HUES64 (cell line): ENCODE measurements at regions not wholly inside any gene's neighbourhood (a gene's known extent, or its start where the extent isn't known, plus 50 kb on each side); places are given as distances from the start of the nearest gene placed in this dataset.

Experiments used
- H3K27ac ChIP-seq: 2 replicates; pipeline ENCODE4 v1.7.0; 2013; ENCODE audit warnings: low read depth, low read length, inconsistent platforms
- H3K27me3 ChIP-seq: 2 replicates; pipeline ENCODE4 v1.6.1; 2013; ENCODE audit warnings: mild to moderate bottlenecking, low read length; ENCODE audit not compliant: insufficient read depth
- H3K36me3 ChIP-seq: 2 replicates; pipeline ENCODE4 v1.6.1; 2013; ENCODE audit warnings: mild to moderate bottlenecking, low read length; ENCODE audit not compliant: insufficient read depth
- H3K4me1 ChIP-seq: 2 replicates; pipeline ENCODE4 v1.6.1; 2013; ENCODE audit warnings: mild to moderate bottlenecking, low read length, moderate library complexity; ENCODE audit not compliant: insufficient read depth
- H3K4me3 ChIP-seq: 2 replicates; pipeline ENCODE4 v1.5.1; 2013; ENCODE audit warnings: mild to moderate bottlenecking, low read length, moderate library complexity
- H3K9ac ChIP-seq: 2 replicates; pipeline ENCODE4 v1.6.1; 2013; ENCODE audit warnings: mild to moderate bottlenecking, low read depth, low read length
- H3K9me3 ChIP-seq: 2 replicates; pipeline ENCODE4 v1.6.1; 2013; ENCODE audit warnings: low read depth, low read length; ENCODE audit not compliant: insufficient read depth
- WGBS: fragments of 150-250, 120-280 bp; methylation state at CpG from one replicate; pipeline ENCODE4 v1.1.7; 2013; ENCODE audit warnings: missing lambda C conversion rate; 5-methylcytosine and 5-hydroxymethylcytosine counted together

- H3K9me3 ChIP-seq, result no peaks in the 10 kb centered on the region
Measured at GRCh38 chr6:145468534-145468933, 266.8 kb downstream of the EPM2A start.

GRCh38 chr6:145469021-145469420 lies 266.3 kb downstream of the EPM2A start:
- H3K4me3 ChIP-seq, result no peak overlapping the region
- no peak overlapping the region for H3K27ac ChIP-seq
- no peaks in the 10 kb centered on the region for H3K36me3 ChIP-seq
- H3K9me3 ChIP-seq, result no peaks in the 10 kb centered on the region
- H3K4me1 ChIP-seq, result no peaks in the 10 kb centered on the region
- no peaks in the 10 kb centered on the region for H3K27me3 ChIP-seq
- no peak overlapping the region for H3K9ac ChIP-seq

More at GRCh38 chr6:145468534-145468933, 266.8 kb downstream of the EPM2A start:
- no peak overlapping the region for H3K27ac ChIP-seq
- no peak overlapping the region for H3K9ac ChIP-seq
- H3K36me3 ChIP-seq, result no peaks in the 10 kb centered on the region
- no peak overlapping the region for H3K4me3 ChIP-seq
- H3K27me3 ChIP-seq, result no peaks in the 10 kb centered on the region
- H3K4me1 ChIP-seq, result no peaks in the 10 kb centered on the region

- H3K27me3 ChIP-seq, result no peaks in the 10 kb centered on the region
- no peaks in the 10 kb centered on the region for H3K4me1 ChIP-seq
- H3K4me3 ChIP-seq, result no peak overlapping the region
- no CpG with 5 or more reads among the region's 1 CpG for WGBS
- H3K36me3 ChIP-seq, result no peaks in the 10 kb centered on the region
- peaks cover 20% of the 10 kb centered on the region; the same call in 1 of the 2 replicates for H3K9me3 ChIP-seq
- H3K27ac ChIP-seq, result no peak overlapping the region
- no peak overlapping the region for H3K9ac ChIP-seq
Measured at GRCh38 chr6:145475794-145476396, 259.4 kb downstream of the EPM2A start.

GRCh38 chr6:145480024-145480423 lies 255.3 kb downstream of the EPM2A start:
- Histone ChIP-seq H3K4me1 (peaks cover 11% of the 10 kb centered on the region; the same call in 1 of the 2 replicates), H3K27ac (no peak overlapping the region), H3K27me3 (no peaks in the 10 kb centered on the region), H3K9ac (no peak overlapping the region), H3K36me3 (no peaks in the 10 kb centered on the region), H3K9me3 (peaks cover 20% of the 10 kb centered on the region; the same call in 1 of the 2 replicates), H3K4me3 (no peak overlapping the region)
- 100% methylated on average over 1 of the region's 1 CpG for WGBS

GRCh38 chr6:145483191-145483996 lies 251.9 kb downstream of the EPM2A start:
- H3K4me3 ChIP-seq, result no peak overlapping the region
- H3K27ac ChIP-seq, result no peak overlapping the region
- peaks cover 14% of the 10 kb centered on the region; the same call in 1 of the 2 replicates for H3K4me1 ChIP-seq
- H3K27me3 ChIP-seq, result no peaks in the 10 kb centered on the region
- no peak overlapping the region for H3K9ac ChIP-seq
- H3K36me3 ChIP-seq, result no peaks in the 10 kb centered on the region
- WGBS, result 86% methylated on average over 1 of the region's 1 CpG
- H3K9me3 ChIP-seq, result peaks cover 5% of the 10 kb centered on the region; the same call in 1 of the 2 replicates

GRCh38 chr6:145485288-145485687 lies 250.0 kb downstream of the EPM2A start:
- WGBS, result 78% methylated on average over 2 of the region's 2 CpGs
- Histone ChIP-seq H3K27ac (no peak overlapping the region), H3K36me3 (no peaks in the 10 kb centered on the region)

GRCh38 chr6:145486306-145486705 lies 249.0 kb downstream of the EPM2A start:
- Histone ChIP-seq H3K36me3 (no peaks in the 10 kb centered on the region), H3K27me3 (no peaks in the 10 kb centered on the region), H3K27ac (no peak overlapping the region), H3K4me1 (peaks cover 14% of the 10 kb centered on the region; the same call in 1 of the 2 replicates), H3K9ac (no peak overlapping the region), H3K9me3 (no peaks in the 10 kb centered on the region), H3K4me3 (no peak overlapping the region)
- WGBS, result 95% methylated on average over 1 of the region's 3 CpGs

More at GRCh38 chr6:145485288-145485687, 250.0 kb downstream of the EPM2A start:
- peaks cover 14% of the 10 kb centered on the region; the same call in 1 of the 2 replicates for H3K4me1 ChIP-seq
- no peak overlapping the region for H3K9ac ChIP-seq
- no peaks in the 10 kb centered on the region for H3K9me3 ChIP-seq
- H3K4me3 ChIP-seq, result no peak overlapping the region
- H3K27me3 ChIP-seq, result no peaks in the 10 kb centered on the region

- Histone ChIP-seq H3K36me3 (no peaks in the 10 kb centered on the region), H3K9me3 (no peaks in the 10 kb centered on the region), H3K9ac (no peak overlapping the region), H3K4me1 (peaks cover 3% of the 10 kb centered on the region; the same call in 1 of the 2 replicates), H3K27ac (no peak overlapping the region), H3K27me3 (no peaks in the 10 kb centered on the region), H3K4me3 (no peak overlapping the region)
- WGBS, result 93% methylated on average over 6 of the region's 6 CpGs
Measured at GRCh38 chr6:145489583-145489982, 245.7 kb downstream of the EPM2A start.

GRCh38 chr6:145490068-145490467 lies 245.3 kb downstream of the EPM2A start:
- 96% methylated on average over 3 of the region's 3 CpGs for WGBS
- H3K4me3 ChIP-seq, result no peak overlapping the region
- no peak overlapping the region for H3K27ac ChIP-seq
- H3K36me3 ChIP-seq, result no peaks in the 10 kb centered on the region
- H3K4me1 ChIP-seq, result peaks cover 2% of the 10 kb centered on the region; the same call in 1 of the 2 replicates
- H3K9me3 ChIP-seq, result no peaks in the 10 kb centered on the region
- no peaks in the 10 kb centered on the region for H3K27me3 ChIP-seq
- no peak overlapping the region for H3K9ac ChIP-seq

GRCh38 chr6:145491126-145491525 lies 244.2 kb downstream of the EPM2A start:
- WGBS, result 83% methylated on average over 8 of the region's 8 CpGs
- Histone ChIP-seq H3K4me1 (no peaks in the 10 kb centered on the region), H3K9ac (no peak overlapping the region), H3K9me3 (no peaks in the 10 kb centered on the region), H3K36me3 (no peaks in the 10 kb centered on the region), H3K27ac (no peak overlapping the region), H3K4me3 (no peak overlapping the region), H3K27me3 (no peaks in the 10 kb centered on the region)

GRCh38 chr6:145497006-145497405 lies 238.3 kb downstream of the EPM2A start:
- Histone ChIP-seq H3K4me1 (no peaks in the 10 kb centered on the region), H3K9me3 (no peaks in the 10 kb centered on the region), H3K4me3 (no peak overlapping the region), H3K36me3 (no peaks in the 10 kb centered on the region), H3K27me3 (no peaks in the 10 kb centered on the region), H3K9ac (no peak overlapping the region), H3K27ac (no peak overlapping the region)
- WGBS, result 0% methylated on average over 2 of the region's 2 CpGs
